Stimulated activated naive B cell treated with anti-CD40 and anti-IgM and Interleukin-4, amounts not matched to agents 10 μg/mL and 1 μg/mL and 100 μg/mL, for 72 hours (primary cell): ENCODE measurements at regions not wholly inside any gene's neighbourhood (a gene's known extent, or its start where the extent isn't known, plus 50 kb on each side); places are given as distances from the start of the nearest gene placed in this dataset.

Experiments
- ATAC-seq, 2 donors: fragments of 150-1000 bp; cut with Tn5 transposase; replicated peaks; 2 replicates each; pipeline ENCODE4 v1.10.0; 2021; ENCODE audit warnings: moderate library complexity in 1 of 2
- DNase-seq: peaks from one replicate; pipeline ENCODE4 v3.0.0; 2021
- H3K27ac Mint-ChIP-seq: one replicate; pipeline ENCODE4 v1.8.0; 2022; ENCODE audit warnings: mild to moderate bottlenecking, mixed read lengths
- H3K27me3 Mint-ChIP-seq, 2 donors: one replicate each; pipeline ENCODE4 v1.8.0; 2022; ENCODE audit warnings: mixed read lengths in 2 of 2
- H3K36me3 Mint-ChIP-seq, 2 donors: one replicate each; pipeline ENCODE4 v1.8.0; 2022; ENCODE audit warnings: mixed read lengths in 2 of 2, mild to moderate bottlenecking in 1 of 2
- H3K4me1 Mint-ChIP-seq, 2 donors: one replicate each; pipeline ENCODE4 v1.8.0; 2022; ENCODE audit warnings: mixed read lengths in 2 of 2, mild to moderate bottlenecking in 1 of 2
- H3K4me3 Mint-ChIP-seq, 2 donors: one replicate each; pipeline ENCODE4 v1.8.0; 2022; ENCODE audit warnings: mild to moderate bottlenecking in 2 of 2, mixed read lengths in 2 of 2, moderate library complexity in 1 of 2
- H3K9me3 Mint-ChIP-seq, 2 donors: one replicate each; pipeline ENCODE4 v1.8.0; 2022; ENCODE audit warnings: mixed read lengths in 2 of 2, mild to moderate bottlenecking in 1 of 2

DNA sequence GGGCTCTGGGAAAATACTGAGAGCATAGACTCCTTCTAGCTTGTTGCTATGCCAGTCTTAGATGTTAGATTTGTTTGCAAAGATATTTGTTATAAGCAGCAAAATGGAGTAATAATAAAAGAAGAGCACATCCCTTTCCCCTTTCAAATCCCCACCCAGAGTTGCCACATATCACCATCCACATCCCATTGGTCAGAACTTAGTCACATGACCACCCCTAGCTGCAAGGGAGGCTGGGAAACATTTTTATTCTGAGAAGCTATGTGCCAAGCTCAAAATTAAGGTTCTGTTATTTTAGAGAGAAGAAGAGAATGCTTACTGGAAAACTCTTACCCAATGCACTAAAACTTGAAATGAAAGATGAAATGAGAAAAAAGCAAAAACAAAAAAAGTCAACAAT is 193.9 kb upstream of the MVB12B start:
- peaks cover 4 to 5% of the 10 kb centered on the region in 2 donors for H3K36me3 Mint-ChIP-seq
- H3K27me3 Mint-ChIP-seq, result peaks cover 51 to 56% of the 10 kb centered on the region in 2 donors
- no peak for ATAC-seq
- peaks cover 14 to 15% of the 10 kb centered on the region in 2 donors for H3K9me3 Mint-ChIP-seq
- no peak for DNase-seq
- H3K4me1 Mint-ChIP-seq, result no peaks in the 10 kb centered on the region
- H3K27ac Mint-ChIP-seq, result no peak overlapping the region
- H3K4me3 Mint-ChIP-seq, result no peak overlapping the region

DNA sequence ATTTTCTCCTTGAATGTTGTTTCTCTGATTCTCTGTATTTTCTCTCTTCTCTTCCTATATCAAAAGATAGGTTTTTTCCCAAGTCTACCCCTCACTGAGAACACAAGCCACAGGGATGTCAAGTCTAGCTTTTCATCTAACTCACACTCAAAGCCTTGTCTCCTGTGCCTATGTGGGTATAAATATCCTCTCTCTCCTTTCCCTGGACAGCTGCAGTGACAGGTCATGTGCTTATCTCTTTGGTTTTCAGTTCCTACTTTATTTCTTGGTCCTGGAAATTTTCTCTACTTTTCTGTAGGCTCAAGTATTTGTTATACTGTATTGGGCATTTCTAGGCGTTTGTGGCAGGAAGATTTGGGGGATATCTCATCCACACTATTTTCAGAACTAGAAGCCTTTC is 182.4 kb upstream of the MVB12B start:
- ATAC-seq (no peak), DNase-seq (no peak)
- Mint-ChIP-seq H3K4me1 (peaks cover 25 to 33% of the 10 kb centered on the region in 2 donors), H3K9me3 (peaks cover 7 to 10% of the 10 kb centered on the region in 2 donors), H3K27me3 (peaks cover 16 to 17% of the 10 kb centered on the region in 2 donors), H3K4me3 (no peak overlapping the region), H3K27ac (no peak overlapping the region), H3K36me3 (no peaks in the 10 kb centered on the region)

DNA sequence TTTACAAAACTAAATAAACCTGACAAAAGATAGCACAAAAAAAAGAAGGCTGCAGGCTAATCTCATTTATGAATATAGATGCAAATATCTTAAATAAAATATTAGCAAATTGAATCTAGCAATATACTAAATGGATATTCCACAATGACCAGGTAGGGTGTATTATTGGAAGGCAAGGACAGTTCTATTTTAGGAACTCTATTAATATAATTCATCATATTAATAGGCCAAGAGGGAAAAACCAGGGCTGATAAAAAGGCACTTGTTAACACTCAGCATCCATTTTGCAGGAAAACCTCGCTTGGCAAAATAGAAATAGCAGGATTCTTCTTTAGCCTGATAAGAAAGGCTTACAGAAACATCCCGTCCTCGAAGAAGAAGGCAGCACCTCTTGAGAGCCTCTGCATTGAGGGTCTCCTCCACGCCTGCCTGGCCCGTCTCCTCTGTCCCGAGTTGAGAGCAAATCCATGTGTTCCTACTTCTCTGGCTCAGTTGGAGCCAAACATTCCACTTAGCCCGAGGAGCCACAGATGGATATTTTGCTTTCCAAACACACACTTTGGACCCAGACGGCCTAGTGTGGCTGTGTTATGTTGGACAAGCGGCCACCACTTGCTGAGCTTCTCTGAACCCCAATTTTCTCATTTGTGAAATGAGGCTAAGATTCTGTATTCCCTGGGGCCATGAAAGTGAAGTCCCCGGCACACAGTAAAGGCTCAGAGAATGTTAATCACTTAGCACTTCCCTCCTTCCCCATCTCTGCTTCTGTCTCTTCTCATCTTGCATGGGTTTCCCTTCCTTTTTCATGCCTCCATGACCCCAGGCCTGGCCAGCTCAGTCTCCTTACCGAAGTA is 181.8 kb upstream of the MVB12B start:
- Mint-ChIP-seq H3K36me3 (no peaks in the 10 kb centered on the region), H3K4me1 (peaks cover 25 to 33% of the 10 kb centered on the region in 2 donors), H3K4me3 (peak overlapping the region in 1 of 2 donors; percentile 61), H3K9me3 (peaks cover 3 to 6% of the 10 kb centered on the region in 2 donors), H3K27ac (peak overlapping the region; percentile 1), H3K27me3 (peaks cover 11 to 17% of the 10 kb centered on the region in 2 donors)
- peak; percentile 22 to 52 for ATAC-seq
- no peak for DNase-seq

DNA sequence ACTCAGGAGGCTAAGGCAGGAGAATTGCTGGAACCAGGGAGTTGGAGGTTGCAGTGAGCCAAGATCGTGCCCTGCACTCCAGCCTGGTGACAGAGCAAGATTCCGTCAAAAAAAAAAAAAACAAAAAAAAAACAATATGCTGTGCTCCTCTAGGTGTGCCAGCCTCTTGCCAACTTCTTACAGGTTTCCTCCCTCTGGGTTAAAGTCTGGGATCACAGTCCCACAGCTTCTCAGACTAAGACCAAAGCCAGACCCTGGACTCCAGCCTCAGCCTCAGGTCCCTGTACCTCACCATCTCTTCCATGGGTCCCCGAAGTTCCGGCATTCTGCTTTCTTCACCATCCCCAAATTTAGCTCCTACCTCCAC is 180.8 kb upstream of the MVB12B start:
- Mint-ChIP-seq H3K9me3 (peaks cover 2 to 4% of the 10 kb centered on the region in 2 donors), H3K36me3 (no peaks in the 10 kb centered on the region), H3K4me1 (peaks cover 25 to 33% of the 10 kb centered on the region in 2 donors), H3K27ac (peak overlapping the region; percentile 66), H3K27me3 (peaks cover 11 to 17% of the 10 kb centered on the region in 2 donors), H3K4me3 (peak overlapping the region; percentile 74 to 79)
- DNase-seq (no peak), ATAC-seq (peak; percentile 2 to 4)

DNA sequence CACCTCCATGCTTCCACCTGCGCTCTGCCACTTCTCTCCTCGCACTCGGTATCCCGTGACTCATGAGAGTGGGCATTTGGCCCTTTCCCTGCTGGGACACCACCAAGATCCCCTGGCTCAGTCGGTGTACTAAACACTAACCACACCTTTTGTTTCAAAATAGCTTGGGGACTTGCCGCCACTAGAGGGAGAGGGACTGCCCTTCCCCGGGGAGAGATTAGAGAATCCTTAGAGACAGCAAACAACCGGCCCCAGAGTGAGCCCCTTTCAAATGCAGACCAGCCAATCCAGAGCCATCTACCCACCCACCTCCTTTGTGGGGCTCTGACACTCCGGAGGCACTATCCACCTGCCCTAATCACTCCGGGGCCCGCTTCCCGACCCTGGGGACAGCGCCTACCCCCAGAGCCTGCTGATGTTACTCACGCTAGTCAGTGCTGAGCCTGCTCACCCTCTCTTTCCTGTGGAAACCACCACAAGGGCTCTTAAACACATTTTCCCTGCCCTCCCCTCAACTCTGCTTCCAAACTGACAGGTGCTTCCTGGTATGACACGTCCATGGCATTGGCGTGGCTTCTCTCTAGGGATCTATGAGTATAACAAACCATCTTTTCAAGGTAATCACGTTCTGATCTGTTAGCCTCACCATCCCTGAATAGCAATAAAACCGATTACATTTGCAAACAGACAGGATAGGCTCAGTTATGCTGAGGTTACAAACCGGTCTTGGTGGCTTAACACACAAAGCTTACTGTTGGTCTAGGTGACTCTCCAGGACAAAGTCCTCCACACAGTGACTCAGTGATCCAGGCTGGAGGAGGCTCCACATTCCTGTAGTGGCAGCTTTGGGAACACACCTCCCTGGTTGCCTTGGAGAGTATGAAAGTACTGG is 180.1 kb upstream of the MVB12B start:
- H3K27me3 Mint-ChIP-seq, result peaks cover 11 to 17% of the 10 kb centered on the region in 2 donors
- H3K4me1 Mint-ChIP-seq, result peaks cover 25 to 33% of the 10 kb centered on the region in 2 donors
- no peaks in the 10 kb centered on the region for H3K36me3 Mint-ChIP-seq
- peak; percentile 59 for DNase-seq
- peak overlapping the region; percentile 74 to 79 for H3K4me3 Mint-ChIP-seq
- peak overlapping the region; percentile 66 for H3K27ac Mint-ChIP-seq
- H3K9me3 Mint-ChIP-seq, result peaks cover 2 to 4% of the 10 kb centered on the region in 2 donors
- peak; percentile 85 for ATAC-seq

DNA sequence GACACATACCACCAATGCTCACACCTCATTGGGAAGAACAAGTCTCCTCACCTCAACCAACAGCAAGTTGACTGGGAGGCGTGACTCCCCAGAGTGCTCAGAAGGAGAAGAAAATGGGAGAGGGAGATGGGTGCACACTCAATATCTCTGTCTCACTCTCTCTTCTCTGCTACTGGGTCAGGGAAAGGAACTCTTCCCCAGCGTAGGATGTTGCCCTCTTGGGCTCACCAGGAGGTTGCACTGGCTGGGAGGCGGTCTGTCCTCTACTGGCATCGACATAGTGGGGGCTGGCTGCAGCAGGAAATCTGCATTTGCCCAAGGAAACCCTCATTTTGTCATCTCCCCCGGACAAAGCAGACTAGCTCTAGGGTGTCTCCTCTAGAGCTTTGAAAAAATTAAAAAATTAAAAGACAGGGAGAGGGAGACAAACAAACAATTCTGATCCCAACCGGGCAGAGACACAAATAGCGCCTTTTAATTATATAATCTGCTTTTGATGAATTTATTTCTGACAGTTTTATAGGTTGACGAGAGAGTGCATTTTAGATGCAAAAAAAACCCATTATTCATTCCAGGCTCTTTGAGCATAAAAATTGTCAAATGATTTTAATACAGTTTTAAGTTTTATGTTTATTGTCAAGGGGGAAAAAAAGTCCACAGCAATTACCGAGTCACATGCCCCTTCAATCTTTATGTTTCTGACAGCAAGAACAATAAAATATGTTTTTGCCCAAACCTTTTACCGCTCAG is 179.3 kb upstream of the MVB12B start:
- H3K4me1 Mint-ChIP-seq, result peaks cover 25 to 33% of the 10 kb centered on the region in 2 donors
- DNase-seq (no peak), ATAC-seq (no peak)
- H3K4me3 Mint-ChIP-seq, result no peak overlapping the region
- H3K27ac Mint-ChIP-seq, result no peak overlapping the region
- H3K36me3 Mint-ChIP-seq, result no peaks in the 10 kb centered on the region
- no peaks in the 10 kb centered on the region for H3K9me3 Mint-ChIP-seq
- H3K27me3 Mint-ChIP-seq, result peaks cover 6 to 12% of the 10 kb centered on the region in 2 donors

DNA sequence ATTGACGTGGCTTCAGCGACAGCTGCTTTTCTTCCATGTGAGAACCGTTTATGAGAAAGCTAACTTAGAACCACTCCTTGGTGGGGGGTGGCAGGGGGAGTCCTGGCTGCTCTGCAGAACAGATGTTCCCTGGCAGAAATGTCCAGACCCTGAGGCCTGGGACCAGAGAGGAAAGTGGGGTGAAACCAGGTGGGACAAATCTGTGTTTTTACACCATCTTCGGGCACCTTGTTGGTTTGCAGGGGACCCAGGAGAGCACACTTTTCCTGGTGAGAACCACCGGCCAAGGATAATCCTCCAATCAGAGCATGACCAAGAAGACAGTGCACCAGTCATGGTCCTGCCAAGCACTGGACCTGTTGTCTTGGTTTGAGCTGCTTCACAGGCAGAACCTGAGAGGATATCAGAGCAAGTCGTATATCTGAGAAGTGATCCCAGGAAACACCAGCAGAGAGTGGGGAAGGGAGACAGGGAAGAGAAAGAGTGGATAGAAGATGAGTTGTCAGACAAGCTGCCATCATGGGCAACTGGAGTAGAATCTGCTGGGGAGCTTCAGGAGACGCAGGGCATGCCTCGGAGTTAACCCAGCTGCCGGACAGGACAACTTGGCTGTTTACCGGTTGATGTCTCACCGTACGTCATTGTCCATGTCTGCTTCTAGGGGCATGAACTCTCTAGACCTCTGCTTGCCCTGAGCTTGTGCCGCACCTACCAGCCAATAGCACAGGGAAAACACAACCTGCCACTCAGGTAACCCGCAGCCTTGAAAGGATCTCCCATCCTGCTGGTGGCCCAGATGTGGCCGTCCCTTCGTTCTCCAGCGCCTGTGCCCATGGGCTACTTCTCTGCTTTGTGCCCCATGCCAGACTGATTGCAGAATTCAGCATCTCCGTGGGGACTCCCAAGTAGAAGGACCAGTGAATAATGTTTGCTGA is 178.4 kb upstream of the MVB12B start:
- H3K4me3 Mint-ChIP-seq, result no peak overlapping the region
- H3K36me3 Mint-ChIP-seq, result no peaks in the 10 kb centered on the region
- peaks cover 0 to under 1% of the 10 kb centered on the region in 2 donors for H3K9me3 Mint-ChIP-seq
- DNase-seq (no peak), ATAC-seq (no peak)
- peaks cover 8 to 14% of the 10 kb centered on the region in 2 donors for H3K27me3 Mint-ChIP-seq
- H3K4me1 Mint-ChIP-seq, result peaks cover 25 to 33% of the 10 kb centered on the region in 2 donors
- no peak overlapping the region for H3K27ac Mint-ChIP-seq

DNA sequence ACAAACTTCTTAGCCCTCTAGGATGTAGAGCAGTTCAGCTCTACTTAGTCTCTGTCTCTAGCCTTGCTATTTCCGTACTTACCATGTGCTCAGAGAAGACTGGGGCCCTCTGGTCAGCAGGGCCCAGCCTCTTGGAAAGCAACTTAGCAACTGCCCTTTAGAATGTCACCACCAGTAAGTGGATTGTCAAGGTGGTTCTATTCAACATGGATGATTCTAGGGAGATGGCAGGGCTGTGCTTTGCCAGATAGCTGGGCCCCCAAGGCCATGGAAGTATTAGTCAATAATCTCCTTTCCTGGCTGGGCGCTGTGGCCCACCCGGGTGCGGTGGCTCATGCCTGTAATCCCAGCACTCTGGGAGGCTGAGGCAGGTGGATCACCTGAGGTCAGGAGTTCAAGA is 177.6 kb upstream of the MVB12B start:
- Mint-ChIP-seq H3K36me3 (no peaks in the 10 kb centered on the region), H3K27ac (no peak overlapping the region), H3K4me3 (no peak overlapping the region), H3K27me3 (peaks cover 13 to 18% of the 10 kb centered on the region in 2 donors), H3K9me3 (peaks cover 0 to 5% of the 10 kb centered on the region in 2 donors), H3K4me1 (peaks cover 25 to 32% of the 10 kb centered on the region in 2 donors)
- ATAC-seq (no peak), DNase-seq (no peak)

DNA sequence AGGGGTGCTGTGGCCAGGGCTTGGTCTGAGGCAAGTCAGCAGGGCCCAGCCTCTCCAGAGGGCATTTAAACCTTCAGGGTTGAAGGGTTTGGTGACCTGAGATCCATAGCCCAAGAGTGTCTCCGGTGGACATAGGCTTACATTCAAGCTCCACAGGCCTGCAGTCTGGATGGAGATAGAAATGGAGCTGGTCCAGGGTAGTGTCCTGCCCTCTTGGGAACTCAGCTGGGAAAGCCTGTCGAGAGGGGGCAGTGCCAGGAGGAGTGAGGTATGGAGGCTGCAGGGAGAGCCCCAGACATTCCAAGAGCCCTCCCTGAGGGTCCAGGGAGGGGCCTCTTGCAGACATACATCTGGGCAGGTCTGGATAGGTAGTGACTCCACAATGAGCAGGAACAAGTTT is 177.0 kb upstream of the MVB12B start:
- Mint-ChIP-seq H3K4me3 (no peak overlapping the region), H3K4me1 (peaks cover 21 to 26% of the 10 kb centered on the region in 2 donors), H3K27ac (no peak overlapping the region), H3K9me3 (peaks cover 0 to 5% of the 10 kb centered on the region in 2 donors), H3K27me3 (peaks cover 13 to 14% of the 10 kb centered on the region in 2 donors), H3K36me3 (no peaks in the 10 kb centered on the region)
- DNase-seq (no peak), ATAC-seq (no peak)

DNA sequence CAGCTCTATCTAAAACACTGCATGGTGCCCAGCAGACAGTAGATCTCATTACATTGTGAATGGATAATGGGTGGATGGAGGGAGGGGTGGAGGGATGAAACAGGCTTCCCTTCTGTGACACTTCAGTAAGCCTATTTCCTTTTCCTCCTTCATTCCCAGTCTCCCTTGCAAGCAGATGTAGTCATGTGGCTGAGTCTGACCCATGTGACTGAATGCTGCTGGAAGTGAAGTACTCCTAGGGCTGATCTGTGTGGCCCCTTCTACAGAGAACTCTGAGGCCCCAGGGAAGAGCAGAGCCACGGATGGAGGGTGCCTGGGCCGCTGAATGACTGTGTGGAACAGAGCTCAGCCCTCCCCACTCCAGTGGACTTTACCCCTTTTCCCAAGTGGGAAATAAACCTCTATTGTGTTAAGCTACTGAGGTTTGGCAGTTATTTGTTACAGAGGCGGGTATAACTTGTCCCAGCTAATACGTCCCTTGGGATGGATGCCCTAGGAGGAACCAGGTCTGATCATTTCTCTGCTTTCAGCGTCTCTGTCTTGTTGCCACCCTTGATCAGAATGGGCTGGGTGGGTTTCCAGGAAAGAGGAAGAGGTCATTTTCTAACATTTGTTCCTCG is 176.1 kb upstream of the MVB12B start:
- Mint-ChIP-seq H3K27me3 (peaks cover 13 to 14% of the 10 kb centered on the region in 2 donors), H3K27ac (no peak overlapping the region), H3K4me1 (peaks cover 14 to 18% of the 10 kb centered on the region in 2 donors), H3K36me3 (no peaks in the 10 kb centered on the region), H3K9me3 (peaks cover 0 to 5% of the 10 kb centered on the region in 2 donors), H3K4me3 (no peak overlapping the region)
- no peak for ATAC-seq
- no peak for DNase-seq

DNA sequence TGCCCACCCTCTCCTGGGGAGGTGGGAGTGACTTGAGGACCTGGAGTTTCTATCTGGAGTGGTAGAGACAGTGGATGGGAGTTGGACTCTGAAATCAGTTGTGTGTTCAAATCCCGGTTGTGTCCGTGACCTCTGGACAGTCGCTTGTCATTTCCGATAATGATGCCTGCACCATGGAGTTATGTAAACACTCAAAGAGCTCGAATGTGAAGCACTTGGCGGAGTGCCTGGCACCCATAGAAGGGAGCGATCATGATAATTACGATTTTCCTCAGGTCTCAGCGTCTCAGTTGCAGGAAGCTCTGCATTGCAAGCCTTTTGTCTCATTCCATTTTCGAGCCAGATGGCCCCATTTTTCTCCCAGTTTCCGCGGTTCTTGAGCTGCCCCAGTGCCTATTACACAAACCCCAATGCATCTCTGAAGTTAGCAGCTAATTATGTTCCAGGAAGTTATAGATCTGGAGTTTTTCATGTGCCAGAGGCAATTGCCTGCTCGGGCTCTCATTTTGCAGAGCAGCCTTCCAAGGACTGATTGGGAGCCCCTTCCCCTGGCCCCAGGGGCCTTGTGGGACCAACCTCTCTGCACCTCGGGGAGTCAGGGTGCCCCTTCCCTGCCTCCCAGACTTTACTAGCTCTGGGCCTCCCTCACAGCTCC is 175.5 kb upstream of the MVB12B start:
- peaks cover 10 to 12% of the 10 kb centered on the region in 2 donors for H3K27me3 Mint-ChIP-seq
- ATAC-seq (no peak), DNase-seq (no peak)
- H3K27ac Mint-ChIP-seq, result no peak overlapping the region
- no peaks in the 10 kb centered on the region for H3K36me3 Mint-ChIP-seq
- H3K9me3 Mint-ChIP-seq, result peaks cover 0 to 5% of the 10 kb centered on the region in 2 donors
- H3K4me1 Mint-ChIP-seq, result peaks cover 11 to 12% of the 10 kb centered on the region in 2 donors
- no peak overlapping the region for H3K4me3 Mint-ChIP-seq

DNA sequence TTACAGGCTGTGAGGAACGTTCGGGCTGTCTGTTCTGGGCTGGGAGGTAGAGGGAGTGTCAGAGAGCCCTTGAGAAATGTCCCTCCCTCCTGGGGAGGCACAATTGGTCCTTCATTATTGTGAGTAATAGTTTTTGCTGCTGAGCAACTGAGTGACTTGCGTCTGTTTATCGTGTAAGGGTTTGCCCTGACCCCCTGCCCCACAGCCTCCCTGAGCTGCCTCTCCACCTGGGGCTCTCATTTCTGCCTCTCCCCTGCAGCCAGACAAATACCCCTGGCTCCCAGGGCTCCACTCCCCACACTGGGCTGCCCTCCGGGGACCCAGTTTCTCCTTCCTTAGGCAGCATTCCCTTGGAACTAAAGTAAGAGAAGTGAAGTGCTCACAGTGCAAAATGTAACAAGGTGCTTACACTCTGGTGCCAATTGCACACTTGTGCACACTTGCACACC is 174.9 kb upstream of the MVB12B start:
- no peak for ATAC-seq
- H3K36me3 Mint-ChIP-seq, result no peaks in the 10 kb centered on the region
- H3K27ac Mint-ChIP-seq, result no peak overlapping the region
- DNase-seq, result no peak
- H3K9me3 Mint-ChIP-seq, result peaks cover 0 to 5% of the 10 kb centered on the region in 2 donors
- H3K4me1 Mint-ChIP-seq, result peaks cover 6% of the 10 kb centered on the region in 2 donors
- H3K4me3 Mint-ChIP-seq, result no peak overlapping the region
- H3K27me3 Mint-ChIP-seq, result peaks cover 7 to 10% of the 10 kb centered on the region in 2 donors
